ENCODE measurements at regions not wholly inside any gene's neighbourhood (a gene's known extent, or its start where the extent isn't known, plus 50 kb on each side); places are given as distances from the start of the nearest gene placed in this dataset.

DNA sequence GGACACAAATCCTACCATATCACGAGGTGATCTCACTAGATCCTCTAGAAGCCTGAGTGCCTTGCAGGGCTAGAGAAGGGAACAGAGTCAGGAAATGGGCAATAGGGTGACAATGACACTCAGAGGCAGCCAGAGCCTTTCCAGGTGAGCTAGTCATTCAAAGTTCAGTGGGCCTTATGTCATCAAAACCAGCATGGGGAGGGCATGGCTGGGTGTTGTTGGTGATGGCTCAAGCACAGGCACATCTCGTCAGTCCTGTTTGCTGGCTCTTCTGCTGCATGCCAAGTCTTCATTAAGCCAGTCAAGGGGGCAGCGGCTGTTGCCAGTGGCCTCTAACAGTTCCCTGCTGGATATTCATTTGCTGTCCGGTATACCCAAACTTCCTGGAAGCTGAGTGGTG, 99.6 kb upstream of the USP24 start:
- ChIA-PET CTCF (ENCODE audit: unreplicated experiment) (no interaction called here), POLR2A (no interaction called here)
- H4K20me1 ChIP-seq (ENCODE audit: insufficient read depth, low read length) = no peaks in the 10 kb centered on the region
- intact Hi-C loops (cut with micrococcal nuclease; ENCODE audit: unreplicated experiment) = no loop called here
- no peak overlapping the region for H2AFZ ChIP-seq (ENCODE audit: low read length)
- no peaks in the 10 kb centered on the region for H3K9me3 ChIP-seq (ENCODE audit: low read length)
- H3K36me3 ChIP-seq (ENCODE audit: insufficient read depth, low read length) = no peaks in the 10 kb centered on the region
- no peaks in the 10 kb centered on the region for H3K9me2 ChIP-seq (ENCODE audit: insufficient read depth, low read length)
- H3K4me3 ChIP-seq (ENCODE audit: low read depth, low read length, poor library complexity, severe bottlenecking) = no peak overlapping the region
- no peak overlapping the region for H3K27ac ChIP-seq (ENCODE audit: low read depth, low read length, poor library complexity, severe bottlenecking)
- H3K4me1 ChIP-seq (ENCODE audit: insufficient read depth, low read length, poor library complexity, severe bottlenecking) = no peaks in the 10 kb centered on the region
- no peaks in the 10 kb centered on the region for H3K79me2 ChIP-seq (ENCODE audit: insufficient read depth, low read depth, low read length)
- no peak for DNase-seq (ENCODE audit: low spot score)
- TF ChIP-seq, protein P1, sequence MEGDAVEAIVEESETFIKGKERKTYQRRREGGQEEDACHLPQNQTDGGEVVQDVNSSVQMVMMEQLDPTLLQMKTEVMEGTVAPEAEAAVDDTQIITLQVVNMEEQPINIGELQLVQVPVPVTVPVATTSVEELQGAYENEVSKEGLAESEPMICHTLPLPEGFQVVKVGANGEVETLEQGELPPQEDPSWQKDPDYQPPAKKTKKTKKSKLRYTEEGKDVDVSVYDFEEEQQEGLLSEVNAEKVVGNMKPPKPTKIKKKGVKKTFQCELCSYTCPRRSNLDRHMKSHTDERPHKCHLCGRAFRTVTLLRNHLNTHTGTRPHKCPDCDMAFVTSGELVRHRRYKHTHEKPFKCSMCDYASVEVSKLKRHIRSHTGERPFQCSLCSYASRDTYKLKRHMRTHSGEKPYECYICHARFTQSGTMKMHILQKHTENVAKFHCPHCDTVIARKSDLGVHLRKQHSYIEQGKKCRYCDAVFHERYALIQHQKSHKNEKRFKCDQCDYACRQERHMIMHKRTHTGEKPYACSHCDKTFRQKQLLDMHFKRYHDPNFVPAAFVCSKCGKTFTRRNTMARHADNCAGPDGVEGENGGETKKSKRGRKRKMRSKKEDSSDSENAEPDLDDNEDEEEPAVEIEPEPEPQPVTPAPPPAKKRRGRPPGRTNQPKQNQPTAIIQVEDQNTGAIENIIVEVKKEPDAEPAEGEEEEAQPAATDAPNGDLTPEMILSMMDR (conservative IDR thresholded peaks at IDR 0.05; ENCODE audit: low read length) = no peak
- no peak for TF ChIP-seq EZH2phosphoT487 (IDR thresholded peaks at IDR 0.05; ENCODE audit: borderline replicate concordance, low read depth, low read length)
- no TSS peak for BruUV-seq (replicated peaks)
- no peak overlapping the region for H3K4me2 ChIP-seq (ENCODE audit: low read length)

DNA sequence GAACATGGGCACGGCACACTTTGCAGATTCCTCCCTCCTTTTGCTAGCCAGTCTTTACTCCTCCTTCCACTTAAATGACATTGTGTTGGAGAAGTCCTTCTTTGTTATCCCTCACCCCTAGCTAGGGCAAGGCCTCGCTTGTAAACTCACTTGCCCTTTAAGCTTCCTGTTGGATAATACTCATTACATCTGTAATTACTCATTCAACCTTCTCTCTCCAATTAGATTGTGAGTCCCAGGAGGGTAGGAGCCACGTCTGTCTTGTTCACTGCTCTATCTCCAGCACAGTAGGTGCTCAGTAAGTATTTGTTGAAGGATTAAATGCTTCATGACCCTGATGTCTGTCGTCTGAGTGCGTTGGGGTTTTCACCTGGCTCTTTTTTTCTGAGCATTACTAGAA, 98.7 kb upstream of the USP24 start:
- CTCF ChIA-PET (ENCODE audit: unreplicated experiment) = no interaction called here
- POLR2A ChIA-PET = interaction anchor here (0.9 kb wide), 1 partner anchor 16 kb away, joined by 3 read pairs; no protein-coding TSS in a partner anchor
- H3K27ac ChIP-seq (ENCODE audit: low read depth, low read length, poor library complexity, severe bottlenecking) = no peak overlapping the region

DNA sequence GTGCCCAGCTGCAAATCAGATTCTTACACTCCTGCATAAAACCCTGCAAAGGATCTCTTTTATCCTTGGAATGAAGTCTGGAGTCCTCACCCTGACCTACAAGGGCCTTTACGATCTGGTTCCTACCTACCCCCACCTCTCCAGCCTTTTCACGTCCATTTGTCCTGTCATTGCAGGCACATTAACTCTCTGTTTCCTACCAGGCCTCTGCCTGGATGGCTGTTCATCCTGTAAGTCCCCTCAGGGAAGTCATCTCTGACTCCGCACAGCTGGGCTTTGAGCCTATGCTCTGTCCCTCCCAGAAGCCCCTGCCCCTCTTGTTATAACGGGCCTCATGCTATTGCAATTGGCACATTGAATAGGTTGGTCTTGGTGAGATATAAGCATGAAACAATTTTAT, 96.8 kb upstream of the USP24 start:
- BruUV-seq (replicated peaks) = no TSS peak
- CTCF ChIA-PET (ENCODE audit: unreplicated experiment) = no interaction called here
- H3K4me2 ChIP-seq (ENCODE audit: low read length) = no peak overlapping the region
- no peak overlapping the region for H2AFZ ChIP-seq (ENCODE audit: low read length)
- POLR2A ChIA-PET = no interaction called here
- no peaks in the 10 kb centered on the region for H3K9me2 ChIP-seq (ENCODE audit: insufficient read depth, low read length)
- DNase-seq (ENCODE audit: low spot score) = no peak
- no peaks in the 10 kb centered on the region for H4K20me1 ChIP-seq (ENCODE audit: insufficient read depth, low read length)
- no peak overlapping the region for H3K27ac ChIP-seq (ENCODE audit: low read depth, low read length, poor library complexity, severe bottlenecking)
- H3K79me2 ChIP-seq (ENCODE audit: insufficient read depth, low read depth, low read length) = no peaks in the 10 kb centered on the region
- TF ChIP-seq, protein P1 (conservative IDR thresholded peaks at IDR 0.05; ENCODE audit: low read length) = no peak
- TF ChIP-seq EZH2phosphoT487 (IDR thresholded peaks at IDR 0.05; ENCODE audit: borderline replicate concordance, low read depth, low read length) = no peak
- intact Hi-C loops (cut with micrococcal nuclease; ENCODE audit: unreplicated experiment) = no loop called here
- H3K9me3 ChIP-seq (ENCODE audit: low read length) = no peaks in the 10 kb centered on the region
- no peaks in the 10 kb centered on the region for H3K36me3 ChIP-seq (ENCODE audit: insufficient read depth, low read length)
- H3K4me3 ChIP-seq (ENCODE audit: low read depth, low read length, poor library complexity, severe bottlenecking) = no peak overlapping the region
- no peaks in the 10 kb centered on the region for H3K4me1 ChIP-seq (ENCODE audit: insufficient read depth, low read length, poor library complexity, severe bottlenecking)

More for the DNA sequence above, 98.7 kb upstream of the USP24 start:
- Histone ChIP-seq H4K20me1 (ENCODE audit: insufficient read depth, low read length) (no peaks in the 10 kb centered on the region), H3K79me2 (ENCODE audit: insufficient read depth, low read depth, low read length) (no peaks in the 10 kb centered on the region), H3K4me1 (ENCODE audit: insufficient read depth, low read length, poor library complexity, severe bottlenecking) (no peaks in the 10 kb centered on the region), H3K4me2 (ENCODE audit: low read length) (no peak overlapping the region), H3K36me3 (ENCODE audit: insufficient read depth, low read length) (no peaks in the 10 kb centered on the region), H3K4me3 (ENCODE audit: low read depth, low read length, poor library complexity, severe bottlenecking) (no peak overlapping the region), H3K9me3 (ENCODE audit: low read length) (no peaks in the 10 kb centered on the region), H3K9me2 (ENCODE audit: insufficient read depth, low read length) (no peaks in the 10 kb centered on the region), H2AFZ (ENCODE audit: low read length) (no peak overlapping the region)
- BruUV-seq (replicated peaks) = no TSS peak
- intact Hi-C loops (cut with micrococcal nuclease; ENCODE audit: unreplicated experiment) = no loop called here
- no peak for DNase-seq (ENCODE audit: low spot score)
- TF ChIP-seq, protein P1 (conservative IDR thresholded peaks at IDR 0.05; ENCODE audit: low read length) = no peak
- no peak for TF ChIP-seq EZH2phosphoT487 (IDR thresholded peaks at IDR 0.05; ENCODE audit: borderline replicate concordance, low read depth, low read length)
